ENCODE measurements at regions not wholly inside any gene's neighbourhood (a gene's known extent, or its start where the extent isn't known, plus 50 kb on each side); places are given as distances from the start of the nearest gene placed in this dataset.

DNA sequence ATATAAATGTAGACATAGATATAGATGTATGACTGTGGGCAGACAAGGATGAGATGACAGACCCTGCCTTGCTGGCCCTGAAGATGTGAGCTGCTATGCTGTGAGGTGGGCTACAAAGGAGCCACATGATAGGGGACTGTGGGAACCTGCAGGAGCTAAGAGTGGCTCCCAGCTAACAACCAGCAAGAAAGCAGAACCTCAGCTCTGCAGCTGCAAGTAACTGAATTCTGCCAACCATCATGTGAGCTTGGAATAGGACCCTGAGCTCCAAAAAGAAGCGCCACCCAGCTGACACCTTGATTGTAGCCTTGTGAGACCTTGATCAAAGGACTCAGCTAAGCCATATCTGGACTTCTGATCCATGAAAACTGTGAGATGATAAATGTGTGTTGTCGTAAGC is 123.3 kb upstream of the GRM7 start:
- H3K4me1 Mint-ChIP-seq (ENCODE audit: unreplicated experiment) = peaks cover 15% of the 10 kb centered on the region
- TF ChIP-seq, protein P1, sequence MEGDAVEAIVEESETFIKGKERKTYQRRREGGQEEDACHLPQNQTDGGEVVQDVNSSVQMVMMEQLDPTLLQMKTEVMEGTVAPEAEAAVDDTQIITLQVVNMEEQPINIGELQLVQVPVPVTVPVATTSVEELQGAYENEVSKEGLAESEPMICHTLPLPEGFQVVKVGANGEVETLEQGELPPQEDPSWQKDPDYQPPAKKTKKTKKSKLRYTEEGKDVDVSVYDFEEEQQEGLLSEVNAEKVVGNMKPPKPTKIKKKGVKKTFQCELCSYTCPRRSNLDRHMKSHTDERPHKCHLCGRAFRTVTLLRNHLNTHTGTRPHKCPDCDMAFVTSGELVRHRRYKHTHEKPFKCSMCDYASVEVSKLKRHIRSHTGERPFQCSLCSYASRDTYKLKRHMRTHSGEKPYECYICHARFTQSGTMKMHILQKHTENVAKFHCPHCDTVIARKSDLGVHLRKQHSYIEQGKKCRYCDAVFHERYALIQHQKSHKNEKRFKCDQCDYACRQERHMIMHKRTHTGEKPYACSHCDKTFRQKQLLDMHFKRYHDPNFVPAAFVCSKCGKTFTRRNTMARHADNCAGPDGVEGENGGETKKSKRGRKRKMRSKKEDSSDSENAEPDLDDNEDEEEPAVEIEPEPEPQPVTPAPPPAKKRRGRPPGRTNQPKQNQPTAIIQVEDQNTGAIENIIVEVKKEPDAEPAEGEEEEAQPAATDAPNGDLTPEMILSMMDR (conservative IDR thresholded peaks at IDR 0.05) = no peak
- H3K9me3 Mint-ChIP-seq = no peaks in the 10 kb centered on the region

DNA sequence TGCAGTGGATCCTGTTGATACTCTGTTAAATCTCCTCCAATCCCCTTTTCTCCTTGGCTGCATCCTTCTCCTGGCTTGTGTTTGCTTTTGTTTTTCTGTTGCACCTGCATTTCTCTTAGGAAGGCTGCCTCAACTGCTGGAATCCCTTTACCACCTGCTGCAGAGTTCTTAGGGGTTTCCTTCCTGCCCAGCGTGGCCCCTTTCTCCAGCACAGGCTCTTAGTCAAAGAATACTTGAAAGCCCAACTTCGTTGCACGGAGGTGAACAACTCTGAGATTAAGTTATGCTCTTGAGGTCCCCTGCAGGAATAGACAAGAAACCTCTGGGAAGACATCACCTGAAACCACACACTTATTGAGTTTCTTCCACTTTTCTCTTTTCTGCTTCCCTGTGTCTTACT is 121.6 kb upstream of the GRM7 start:
- no peaks in the 10 kb centered on the region for H3K27me3 Mint-ChIP-seq
- no peaks in the 10 kb centered on the region for H3K36me3 Mint-ChIP-seq
- no peak for DNase-seq (ENCODE audit: extremely low spot score, unreplicated experiment)
- no peaks in the 10 kb centered on the region for H3K9me3 Mint-ChIP-seq
- TF ChIP-seq, protein P1 (conservative IDR thresholded peaks at IDR 0.05) = no peak
- H3K27ac Mint-ChIP-seq = no peak overlapping the region
- peaks cover 15% of the 10 kb centered on the region for H3K4me1 Mint-ChIP-seq (ENCODE audit: unreplicated experiment)
- no peak overlapping the region for H3K4me3 Mint-ChIP-seq

More for the DNA sequence above, 123.3 kb upstream of the GRM7 start:
- no peak for DNase-seq (ENCODE audit: extremely low spot score, unreplicated experiment)
- no peak overlapping the region for H3K4me3 Mint-ChIP-seq
- H3K27me3 Mint-ChIP-seq = no peaks in the 10 kb centered on the region
- H3K27ac Mint-ChIP-seq = no peak overlapping the region
- H3K36me3 Mint-ChIP-seq = no peaks in the 10 kb centered on the region

DNA sequence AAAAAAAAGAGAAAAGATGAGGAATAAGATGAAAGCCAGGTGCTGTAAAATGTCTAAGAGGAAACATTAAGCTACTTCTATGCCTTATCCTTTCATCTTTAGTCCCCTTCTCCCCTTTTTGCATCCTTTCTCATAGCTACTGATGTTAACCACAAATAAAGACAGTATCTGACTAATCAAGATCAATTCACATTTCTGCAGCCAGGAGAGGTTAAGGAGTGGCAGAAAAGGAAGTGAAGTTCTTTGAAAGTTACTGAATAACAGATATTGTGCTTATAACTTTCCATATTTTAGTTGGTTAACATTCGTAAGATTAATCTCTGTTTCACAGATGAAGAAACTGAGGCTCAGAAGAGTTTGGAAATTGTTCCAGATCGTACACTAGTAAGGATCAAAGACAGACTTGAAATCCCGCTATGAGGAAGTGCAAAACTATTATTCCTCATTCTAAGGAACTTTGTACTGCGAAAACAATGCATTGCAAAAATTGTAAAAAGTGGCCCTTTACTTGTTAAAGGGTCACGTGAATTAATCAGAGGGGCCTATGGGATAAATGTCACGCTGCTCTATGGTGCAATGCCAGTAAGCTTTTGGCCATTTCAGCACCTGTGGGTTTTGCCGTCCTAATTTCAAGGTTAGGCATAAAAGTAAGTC is 117.7 kb upstream of the GRM7 start:
- TF ChIP-seq, protein P1 (conservative IDR thresholded peaks at IDR 0.05) = no peak
- Mint-ChIP-seq H3K9me3 (no peaks in the 10 kb centered on the region), H3K4me1 (ENCODE audit: unreplicated experiment) (peaks cover 5% of the 10 kb centered on the region), H3K4me3 (no peak overlapping the region), H3K27ac (no peak overlapping the region), H3K36me3 (no peaks in the 10 kb centered on the region), H3K27me3 (no peaks in the 10 kb centered on the region)
- no peak for DNase-seq (ENCODE audit: extremely low spot score, unreplicated experiment)

DNA sequence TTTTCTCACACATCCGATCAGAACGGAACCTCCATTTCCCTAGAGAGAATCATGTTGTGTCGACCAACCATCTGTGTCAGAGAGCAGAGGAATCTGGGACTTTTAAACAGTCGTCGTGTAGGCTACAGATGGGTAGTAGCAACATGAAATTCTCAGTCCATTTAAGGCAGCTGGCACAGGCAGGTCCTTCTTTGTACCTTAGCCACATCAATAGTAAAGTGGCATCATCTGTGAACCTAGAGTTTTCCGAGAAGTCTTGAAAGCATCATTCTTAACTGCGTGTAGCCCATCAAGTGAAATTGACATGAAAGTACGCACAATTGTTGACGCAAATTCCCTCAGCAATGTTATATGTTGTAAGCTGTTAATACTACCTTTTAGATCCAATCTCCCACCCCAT is 114.5 kb upstream of the GRM7 start:
- no peaks in the 10 kb centered on the region for H3K9me3 Mint-ChIP-seq
- H3K4me1 Mint-ChIP-seq (ENCODE audit: unreplicated experiment) = no peaks in the 10 kb centered on the region
- H3K27ac Mint-ChIP-seq = no peak overlapping the region
- H3K4me3 Mint-ChIP-seq = no peak overlapping the region
- H3K36me3 Mint-ChIP-seq = no peaks in the 10 kb centered on the region
- TF ChIP-seq, protein P1 (conservative IDR thresholded peaks at IDR 0.05) = no peak
- DNase-seq (ENCODE audit: extremely low spot score, unreplicated experiment) = no peak
- H3K27me3 Mint-ChIP-seq = no peaks in the 10 kb centered on the region

DNA sequence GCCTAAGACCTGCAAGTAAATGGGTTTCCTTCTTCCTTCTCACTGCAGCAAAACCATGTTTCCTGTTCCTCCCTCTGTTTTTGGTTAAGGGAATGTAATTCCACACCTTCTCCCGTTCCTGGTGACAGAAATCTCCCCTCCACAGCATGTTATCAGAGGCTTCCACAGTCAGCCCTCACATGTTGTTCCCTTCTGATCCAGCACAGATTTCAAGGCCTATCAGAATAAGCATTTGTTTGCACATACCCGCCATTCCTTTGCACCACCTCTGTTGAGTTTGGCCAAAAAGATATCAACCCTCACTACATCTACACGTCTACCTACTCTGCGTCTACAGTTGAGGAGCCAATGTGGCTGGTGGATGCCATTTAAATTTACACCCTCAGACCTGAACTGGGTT is 113.9 kb upstream of the GRM7 start:
- Mint-ChIP-seq H3K4me3 (no peak overlapping the region), H3K27ac (peak overlapping the region; percentile 4), H3K36me3 (no peaks in the 10 kb centered on the region), H3K9me3 (no peaks in the 10 kb centered on the region), H3K4me1 (ENCODE audit: unreplicated experiment) (no peaks in the 10 kb centered on the region), H3K27me3 (no peaks in the 10 kb centered on the region)
- TF ChIP-seq, protein P1 (conservative IDR thresholded peaks at IDR 0.05) = no peak
- no peak for DNase-seq (ENCODE audit: extremely low spot score, unreplicated experiment)

DNA sequence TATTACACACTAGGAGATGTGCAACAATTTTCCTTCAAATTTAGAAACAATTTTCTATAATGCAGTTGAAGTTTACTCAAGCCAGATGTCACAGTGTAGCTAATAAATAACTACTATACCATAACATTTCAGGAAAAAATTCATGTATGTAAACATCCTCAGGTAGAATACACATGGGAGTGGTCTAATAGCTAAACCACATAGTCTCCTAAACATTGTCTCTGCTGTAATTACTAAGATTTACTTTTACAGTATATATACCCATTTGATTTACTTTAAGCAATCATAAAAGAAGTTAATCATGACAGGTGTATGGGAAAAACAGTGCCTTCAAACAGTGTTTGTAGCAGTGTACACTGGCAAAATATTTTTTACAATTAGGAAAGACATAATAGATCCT is 110.1 kb upstream of the GRM7 start:
- Mint-ChIP-seq H3K27ac (no peak overlapping the region), H3K27me3 (no peaks in the 10 kb centered on the region), H3K4me1 (ENCODE audit: unreplicated experiment) (no peaks in the 10 kb centered on the region), H3K36me3 (no peaks in the 10 kb centered on the region), H3K9me3 (no peaks in the 10 kb centered on the region), H3K4me3 (no peak overlapping the region)
- TF ChIP-seq, protein P1 (conservative IDR thresholded peaks at IDR 0.05) = no peak
- no peak for DNase-seq (ENCODE audit: extremely low spot score, unreplicated experiment)
